HG03095 (cell line): ENCODE measurements at regions not wholly inside any gene's neighbourhood (a gene's known extent, or its start where the extent isn't known, plus 50 kb on each side); places are given as distances from the start of the nearest gene placed in this dataset.

Source experiments
- ATAC-seq: cut with Tn5 transposase; IDR thresholded peaks from one replicate; pipeline ENCODE4 v1.9.1; 2021; ENCODE audit warnings: moderate library complexity; ENCODE audit not compliant: unreplicated experiment

DNA sequence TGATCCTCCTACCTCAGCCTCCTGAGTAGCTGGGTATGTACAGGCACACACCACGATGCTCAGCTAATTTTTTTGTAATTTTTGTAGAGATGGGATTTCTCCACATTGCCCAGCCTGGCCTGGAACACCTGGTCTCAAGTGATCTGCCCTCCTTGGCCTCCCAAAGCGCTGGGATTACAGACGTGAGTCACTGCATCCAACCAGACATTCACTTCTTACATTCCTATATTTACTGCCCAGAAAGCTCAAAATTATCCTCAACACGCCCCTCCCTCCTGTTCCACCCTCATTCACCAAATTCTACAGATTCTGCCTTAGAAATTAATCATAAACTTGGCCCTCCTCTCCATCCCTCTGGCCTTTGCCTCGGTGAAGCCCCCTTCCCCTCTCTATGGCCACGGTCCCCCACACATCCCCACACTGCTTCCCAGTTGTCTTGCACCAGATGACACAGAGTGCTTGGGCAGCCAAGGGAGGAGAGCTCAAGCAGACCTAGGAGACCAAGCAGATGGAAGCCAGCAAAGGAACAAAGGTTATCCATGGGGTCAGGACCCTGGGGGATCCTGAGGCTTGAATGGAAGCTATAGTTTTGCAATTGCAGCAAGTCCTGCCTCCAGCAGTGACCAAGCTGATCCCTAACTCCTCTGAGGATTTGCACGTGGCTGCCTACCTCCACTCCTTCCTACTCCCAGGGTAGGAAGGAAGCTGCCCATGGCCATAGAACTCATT lies 213.2 kb upstream of the FOXN3 start:
- no peak for ATAC-seq

DNA sequence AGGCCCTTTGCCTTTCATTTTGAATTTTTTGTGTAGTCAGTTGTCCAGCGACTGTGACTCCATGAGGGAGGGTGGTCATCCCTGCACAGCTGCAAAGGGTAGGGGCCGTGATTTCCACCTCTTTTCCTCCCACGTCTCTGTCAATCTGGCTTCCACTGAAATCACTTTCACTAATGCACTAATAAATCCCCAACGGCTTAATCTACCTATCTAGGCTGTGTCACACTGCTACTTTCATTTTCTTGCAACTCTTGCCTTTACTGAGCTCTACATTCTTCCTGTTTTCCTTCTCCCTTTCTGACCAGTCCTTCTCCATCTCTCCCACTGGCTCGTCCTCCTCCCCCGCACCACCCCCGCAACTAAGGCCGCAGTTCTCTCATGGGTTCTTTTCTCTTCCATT lies 212.3 kb upstream of the FOXN3 start:
- ATAC-seq = no peak

DNA sequence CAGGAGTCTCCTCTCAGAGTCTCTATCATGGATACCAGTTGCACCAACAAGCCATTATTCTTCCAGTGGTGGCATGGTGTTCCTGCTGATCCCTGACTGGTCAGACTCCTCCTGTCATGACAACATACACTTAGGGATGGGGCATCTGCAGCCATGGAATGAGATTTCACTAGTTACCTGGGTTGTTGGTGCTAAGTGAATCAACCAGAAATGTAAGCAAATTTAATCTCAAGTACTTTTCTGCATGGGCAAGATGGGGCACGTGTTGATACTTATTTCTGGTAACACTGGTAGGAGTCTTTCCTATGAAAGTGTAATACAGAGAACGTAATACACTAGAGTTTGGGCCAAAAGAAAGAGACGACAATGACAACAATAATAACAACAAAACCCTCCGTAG lies 211.5 kb upstream of the FOXN3 start:
- ATAC-seq = no peak

DNA sequence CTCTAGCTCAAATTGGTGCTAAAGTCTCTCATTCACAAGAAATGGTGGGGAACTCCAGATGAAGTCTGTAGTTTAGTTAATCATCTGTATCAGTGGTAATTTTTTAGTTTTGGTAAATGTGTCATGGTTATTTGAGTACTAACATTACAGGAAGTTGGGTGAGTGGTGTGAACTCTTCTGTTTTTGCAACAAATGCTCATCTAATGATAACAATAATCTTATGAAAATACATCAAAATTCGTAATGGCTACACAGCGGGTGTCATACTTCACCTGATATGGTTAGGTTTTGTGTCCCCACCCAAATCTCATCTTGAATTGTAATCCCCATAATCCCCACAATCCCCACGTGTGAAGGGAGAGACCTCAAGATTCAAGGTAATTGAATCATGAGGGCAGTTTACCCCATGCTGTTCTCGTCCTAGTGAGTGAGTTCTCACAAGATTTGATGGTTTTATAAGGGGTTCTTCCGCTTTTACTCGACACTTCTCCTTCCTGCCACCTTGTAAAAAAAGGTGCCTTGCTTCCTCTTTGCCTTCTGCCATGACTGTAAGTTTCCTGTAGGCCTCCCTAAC lies 209.3 kb upstream of the FOXN3 start:
- no peak for ATAC-seq

DNA sequence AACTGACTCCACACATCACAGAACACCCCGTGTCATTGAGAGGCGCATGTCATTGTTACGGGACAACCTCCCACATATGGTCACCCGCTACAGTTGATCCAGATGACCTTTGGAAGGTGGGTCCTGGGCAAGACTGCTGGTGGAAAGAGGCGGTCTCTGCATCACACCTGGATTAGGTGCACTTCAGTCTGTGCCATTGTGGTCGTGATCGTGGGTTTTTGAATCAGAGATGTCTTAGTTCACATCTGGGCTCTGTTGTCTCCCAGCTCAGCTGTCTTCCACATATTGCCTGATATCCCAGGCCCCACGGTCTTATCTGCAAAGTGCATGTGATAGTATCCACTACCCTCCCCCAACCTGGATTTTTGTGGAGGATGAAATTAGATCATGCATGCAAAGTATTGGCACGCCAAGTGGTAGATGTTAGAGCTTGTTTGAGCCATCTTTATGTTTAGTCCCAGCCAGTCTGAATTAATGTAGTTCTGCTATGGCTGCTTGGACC lies 208.7 kb upstream of the FOXN3 start:
- ATAC-seq = no peak

DNA sequence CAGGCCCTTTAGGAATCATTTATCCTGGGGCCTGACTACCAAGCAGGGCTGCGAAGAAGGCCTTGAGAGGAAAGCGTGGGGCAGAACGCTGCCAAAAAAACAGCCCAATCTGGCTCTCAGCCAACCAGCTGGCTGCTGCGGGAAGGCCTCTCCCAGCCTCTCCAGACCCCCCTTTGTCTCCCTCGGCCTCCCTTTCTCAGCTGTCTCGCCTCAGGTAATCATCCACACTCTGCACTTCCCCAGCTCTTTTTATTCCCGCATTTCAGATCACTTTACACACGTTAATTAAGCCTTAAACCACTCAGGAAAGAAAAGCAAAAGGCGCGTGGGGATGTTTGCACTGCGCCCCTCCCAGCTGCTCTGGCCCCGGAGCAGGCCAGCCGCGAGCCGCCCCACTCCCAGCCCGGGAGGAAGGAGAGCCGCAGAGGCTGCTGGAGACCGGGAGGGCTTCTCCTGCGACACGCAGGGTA lies 208.2 kb upstream of the FOXN3 start:
- no peak for ATAC-seq

DNA sequence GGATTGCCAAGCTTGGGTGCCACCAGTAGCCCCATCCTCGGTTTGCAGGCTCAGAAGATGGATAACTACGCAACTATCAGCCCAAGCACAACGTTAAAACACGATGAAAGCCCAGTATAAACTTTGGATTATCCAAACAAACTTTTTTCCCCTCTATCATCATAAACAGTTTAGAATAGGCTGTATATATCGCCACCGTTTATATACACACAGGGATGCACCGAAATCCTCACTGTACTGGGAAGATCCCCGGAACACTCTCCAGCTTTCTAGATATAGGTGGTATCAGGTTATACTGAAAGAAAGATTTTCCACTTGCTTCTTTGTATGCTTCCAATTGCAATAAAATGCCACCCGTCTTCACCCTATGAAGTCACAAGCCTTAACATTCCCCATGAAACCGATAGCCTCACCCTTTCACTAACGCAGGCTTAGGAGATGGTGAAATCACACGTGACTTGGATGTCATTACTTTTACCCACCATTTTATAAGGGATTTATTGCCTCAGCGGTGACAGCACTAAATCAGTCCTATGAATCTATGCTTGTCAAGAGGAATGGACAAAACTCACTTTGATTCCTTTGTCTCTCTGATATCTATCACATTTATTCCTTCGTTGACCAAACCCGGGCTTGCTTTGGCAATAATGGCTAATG lies 207.6 kb upstream of the FOXN3 start:
- no peak for ATAC-seq

DNA sequence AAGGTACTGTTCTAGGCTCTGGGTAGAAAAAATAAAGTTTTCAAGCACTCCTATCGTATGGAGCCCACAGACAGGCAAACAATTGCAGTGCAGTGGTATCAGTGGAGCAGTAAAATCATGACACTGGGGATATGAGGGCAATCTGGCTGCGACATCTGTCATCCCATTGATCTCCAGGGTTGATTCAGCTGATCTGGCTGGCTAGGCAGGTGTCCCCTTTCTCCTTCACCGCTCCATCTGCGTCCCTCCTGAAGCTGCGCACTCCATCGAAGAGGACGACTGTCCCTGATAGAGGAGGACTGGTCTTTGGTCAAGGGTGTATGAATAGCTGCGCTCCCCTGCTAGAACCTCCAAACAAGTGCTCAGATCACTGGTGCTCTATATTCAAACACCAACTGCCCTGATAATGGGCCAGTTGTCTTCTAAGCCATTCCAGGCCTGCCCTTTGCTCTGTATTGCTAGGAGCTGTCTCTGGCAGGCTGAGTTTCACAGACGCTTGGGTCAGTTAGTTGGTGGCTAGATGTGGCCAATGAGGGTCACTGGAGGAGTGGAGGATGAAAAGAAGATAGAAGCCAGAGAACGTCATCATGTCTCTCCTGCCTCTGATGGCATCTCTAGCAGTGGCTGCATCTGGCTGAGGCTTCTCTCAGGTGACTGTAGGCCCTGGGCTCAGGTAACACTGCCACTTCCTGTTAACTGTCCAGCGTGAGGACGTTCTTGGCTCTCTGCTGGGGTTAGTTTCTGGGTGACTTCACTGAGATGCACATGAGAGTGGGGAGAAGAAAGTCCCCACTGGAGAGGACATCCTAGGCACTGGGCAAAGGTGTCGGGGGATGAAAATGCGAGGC lies 205.0 kb upstream of the FOXN3 start:
- ATAC-seq = no peak

DNA sequence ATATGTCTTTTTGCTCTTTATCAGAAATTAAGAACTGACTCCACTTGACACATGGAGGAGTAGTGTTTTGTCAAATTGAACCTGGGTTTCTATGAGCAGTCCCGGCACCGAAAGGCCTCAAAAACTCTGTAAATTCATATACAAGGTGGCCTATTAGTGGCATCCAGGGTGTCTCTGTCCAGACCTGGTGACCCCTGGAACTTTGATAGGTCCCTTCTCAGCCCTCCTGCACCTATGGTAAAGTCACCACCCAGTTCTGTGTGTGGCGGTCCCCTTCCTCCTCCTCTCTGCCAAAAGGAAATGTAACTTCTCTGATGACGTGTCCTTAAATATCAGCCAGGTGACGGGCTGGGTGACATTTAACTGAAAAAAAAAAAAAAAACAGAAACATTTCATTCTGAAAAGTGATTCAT lies 204.0 kb upstream of the FOXN3 start:
- no peak for ATAC-seq

DNA sequence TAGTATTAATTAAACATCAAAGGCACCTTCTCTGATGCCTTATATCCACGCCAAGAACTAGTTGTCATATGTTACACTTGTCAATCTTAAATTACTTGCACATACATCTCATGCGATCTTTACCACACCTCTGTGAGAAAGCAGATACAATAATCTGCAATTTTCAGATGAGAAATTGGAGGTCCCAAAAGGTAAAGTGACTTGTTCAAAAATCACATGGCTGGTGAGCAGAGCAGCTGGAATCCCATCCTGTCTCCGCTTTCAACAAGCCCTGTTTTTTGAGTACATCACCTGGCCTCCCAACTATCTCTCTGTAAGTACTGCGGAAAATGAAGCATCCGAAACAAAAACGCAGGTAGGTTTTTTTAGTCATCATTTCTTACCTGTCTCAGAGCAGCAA lies 203.4 kb upstream of the FOXN3 start:
- no peak for ATAC-seq

DNA sequence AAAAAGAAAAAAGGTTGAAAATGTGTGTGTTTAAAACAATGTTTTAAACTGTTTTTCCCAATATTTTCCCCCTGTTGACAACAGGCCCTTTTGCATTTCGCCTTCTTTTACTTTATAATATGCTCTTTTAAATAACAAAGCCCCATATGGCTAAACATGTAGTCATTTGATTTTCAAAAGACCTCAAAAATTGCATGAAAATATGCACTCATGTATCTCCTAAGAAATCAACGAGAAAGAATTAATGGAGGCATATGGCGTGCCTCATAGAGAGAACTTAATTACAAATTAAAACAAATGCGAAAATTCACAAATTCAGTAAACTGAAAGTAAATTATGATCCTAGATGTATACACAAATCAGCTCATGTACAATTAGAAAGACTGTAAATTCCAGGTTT lies 202.6 kb upstream of the FOXN3 start:
- no peak for ATAC-seq

DNA sequence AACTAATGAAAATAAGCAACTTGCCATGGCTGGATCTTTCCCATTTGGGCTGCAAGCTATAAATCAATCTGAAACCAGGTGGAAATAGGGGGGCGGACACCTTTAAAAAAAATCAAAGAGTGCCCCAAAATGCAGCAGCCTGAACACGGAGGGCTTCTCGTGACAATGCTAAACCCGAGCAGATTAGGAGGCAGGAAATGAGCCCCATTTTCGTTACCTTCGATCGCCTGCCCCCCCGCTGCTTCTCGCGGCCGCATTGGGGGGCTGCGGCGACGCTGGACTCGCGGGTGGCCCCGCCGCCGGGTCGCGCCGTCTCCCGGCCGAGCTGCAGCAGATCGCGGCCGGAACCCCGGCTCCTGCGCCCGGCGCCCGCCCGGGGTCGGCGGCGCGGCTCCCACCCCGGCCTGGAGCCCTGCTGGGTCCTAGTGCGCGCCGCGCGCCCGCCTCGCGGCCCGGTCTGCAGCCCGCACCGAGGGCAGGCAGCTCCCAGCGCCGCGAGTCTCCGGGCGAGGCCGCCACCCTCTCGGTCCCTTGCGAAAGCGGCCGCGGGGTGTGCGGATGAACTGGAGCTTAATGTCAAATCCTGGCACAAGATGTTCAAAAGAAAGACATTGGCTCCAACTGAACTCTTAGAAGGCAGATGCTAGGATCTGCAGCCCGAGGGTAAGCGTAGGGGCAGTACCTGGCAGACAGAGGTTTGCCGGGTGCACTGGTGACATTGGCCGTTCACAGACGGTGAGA lies 201.9 kb upstream of the FOXN3 start:
- ATAC-seq = peak; percentile 56

DNA sequence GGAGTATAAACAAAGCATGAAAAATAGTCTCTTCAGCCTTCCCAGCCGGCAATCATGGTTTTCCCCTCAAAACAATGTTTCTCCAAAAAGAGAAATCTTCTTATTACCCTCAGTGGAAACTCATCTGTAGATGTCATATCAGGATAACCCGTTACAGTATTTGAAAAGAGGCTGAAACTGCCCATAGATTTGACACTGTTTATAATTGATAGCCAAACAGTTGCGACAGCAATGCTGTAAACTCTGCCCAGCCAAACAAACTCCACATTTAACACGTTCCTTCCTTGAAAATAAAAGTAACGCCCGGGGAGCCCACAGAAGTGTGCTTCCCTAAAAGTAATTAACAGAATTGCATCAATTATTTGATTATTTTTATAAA lies 201.3 kb upstream of the FOXN3 start:
- ATAC-seq = no peak

DNA sequence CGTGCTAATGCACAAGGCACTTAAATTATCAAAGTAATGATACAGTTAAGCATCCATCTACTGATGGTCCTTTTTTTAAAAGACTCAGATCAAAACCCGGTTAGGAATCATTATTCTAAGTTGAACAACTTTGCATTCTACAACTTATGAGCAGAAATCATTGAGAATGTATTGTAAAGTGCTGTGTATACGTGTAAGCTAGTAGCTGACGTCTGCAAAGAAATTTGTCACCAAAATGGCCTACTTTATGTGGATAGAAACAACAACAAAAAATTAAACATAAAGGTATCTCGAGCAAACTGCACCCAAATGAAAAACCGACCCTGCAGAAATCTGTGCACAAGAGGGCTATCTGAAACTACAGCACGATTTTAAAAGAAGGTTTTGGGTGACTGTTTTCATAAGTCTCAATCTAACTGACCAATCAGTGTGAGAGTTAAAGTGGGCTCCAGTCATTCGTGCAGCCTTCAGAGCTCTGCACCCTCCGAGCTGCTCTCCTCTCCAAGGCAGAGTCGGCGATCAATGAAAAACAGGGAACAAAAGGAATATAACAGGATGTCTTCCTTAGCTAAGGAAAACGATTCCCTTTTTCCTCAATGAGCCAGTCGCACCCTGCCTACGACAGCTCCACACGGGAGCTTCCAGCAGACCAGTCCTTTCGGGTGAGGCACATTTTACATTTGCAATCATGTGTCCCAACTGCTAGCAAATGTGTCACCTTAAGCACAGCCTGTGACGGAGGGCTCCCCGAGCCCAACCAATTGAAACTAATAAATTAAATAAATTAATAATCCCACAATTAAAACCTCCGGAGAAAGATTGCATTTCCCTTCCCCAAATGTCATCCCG lies 200.7 kb upstream of the FOXN3 start:
- peak; percentile 27 for ATAC-seq

DNA sequence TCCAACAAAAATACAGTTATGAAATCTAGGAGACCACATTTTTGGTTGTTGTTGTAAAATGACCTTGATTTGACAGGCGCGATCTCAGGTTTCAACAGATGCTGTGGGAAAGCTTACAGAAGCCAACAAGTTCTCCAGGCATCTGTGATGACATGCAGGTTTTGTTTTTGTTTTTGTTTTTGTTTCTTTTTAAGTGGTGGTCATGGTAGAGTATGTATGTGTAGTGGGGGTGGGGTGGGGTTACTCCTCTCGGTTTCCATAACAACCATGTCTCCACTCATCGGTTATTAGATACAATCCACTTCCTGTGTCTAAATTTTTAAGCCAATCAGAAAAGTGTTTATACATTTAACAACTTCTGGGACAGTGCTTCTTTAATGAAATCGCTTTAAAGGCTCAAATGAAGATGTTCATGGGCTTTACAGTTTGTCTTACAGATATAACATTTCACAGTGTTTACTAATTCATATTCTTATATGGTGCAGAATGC lies 199.9 kb upstream of the FOXN3 start:
- ATAC-seq = peak; percentile 31

DNA sequence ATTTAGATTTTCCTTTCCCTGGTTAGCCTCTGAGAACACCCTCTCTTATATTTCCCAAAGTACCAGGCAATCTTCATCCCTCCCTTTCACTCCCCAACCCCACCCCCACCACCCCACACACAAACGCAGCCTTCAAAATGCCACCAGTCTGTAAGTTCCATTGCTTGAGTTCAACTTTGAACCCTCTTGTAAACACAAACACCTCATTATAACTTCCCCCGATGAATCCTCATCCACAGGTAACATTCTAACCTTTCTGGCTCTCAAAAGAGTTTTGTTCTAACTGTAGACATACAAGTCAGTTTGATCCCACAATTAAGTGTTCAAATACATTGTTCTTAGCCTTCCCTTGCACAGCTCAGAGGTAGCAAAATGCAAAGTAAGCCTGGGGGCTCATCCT lies 199.4 kb upstream of the FOXN3 start:
- no peak for ATAC-seq

DNA sequence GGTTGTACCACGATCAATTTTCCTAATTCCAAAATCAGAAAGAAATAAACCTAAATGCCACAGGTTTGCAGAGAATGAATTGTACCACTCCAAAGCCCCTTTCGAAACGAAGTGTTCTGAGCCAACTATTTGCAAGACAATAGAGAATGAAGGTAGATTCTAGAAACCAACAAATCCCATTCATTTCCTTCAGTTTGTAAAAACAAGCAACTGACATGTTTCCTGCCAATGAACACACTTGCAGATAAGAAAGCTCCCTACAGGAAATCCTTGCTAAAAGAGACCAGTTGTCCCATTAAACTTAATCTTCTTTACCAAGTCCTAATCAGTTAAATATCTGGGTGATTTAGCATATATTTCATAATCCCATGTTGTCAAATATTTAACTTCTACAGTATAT lies 198.4 kb upstream of the FOXN3 start:
- no peak for ATAC-seq

DNA sequence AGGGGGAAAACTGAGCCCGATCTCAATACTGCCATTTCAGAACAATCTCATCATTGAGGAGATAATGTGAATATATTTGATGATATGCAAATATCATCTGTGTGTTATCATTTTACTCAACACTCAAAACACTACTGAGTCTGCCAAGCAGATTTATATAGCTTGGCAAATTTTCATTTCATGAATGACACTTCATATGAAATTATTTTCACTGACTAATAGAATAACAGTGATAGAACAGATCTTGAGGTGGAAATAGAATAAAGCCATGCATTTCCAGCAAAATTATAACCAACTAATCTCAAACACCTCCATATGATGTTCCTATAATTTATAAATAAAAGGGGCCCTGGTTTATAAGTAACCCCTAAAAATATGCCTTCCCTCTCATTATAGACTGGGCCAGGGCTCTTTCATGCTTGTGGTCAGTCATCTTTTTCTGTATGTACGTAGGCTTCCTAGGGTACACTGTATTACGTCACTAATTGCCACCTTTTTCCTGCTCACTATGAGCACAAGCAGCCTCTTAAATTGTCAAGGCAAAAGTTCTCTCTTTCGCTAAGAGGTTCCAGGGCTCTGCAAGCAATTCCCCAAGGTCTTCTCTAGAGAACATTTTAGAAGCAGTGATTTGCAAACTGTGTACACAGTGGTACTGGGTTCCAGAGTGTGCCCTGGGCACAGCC lies 197.1 kb upstream of the FOXN3 start:
- no peak for ATAC-seq
